ENCODE measurements at regions not wholly inside any gene's neighbourhood (a gene's known extent, or its start where the extent isn't known, plus 50 kb on each side); places are given as distances from the start of the nearest gene placed in this dataset.
"Not testable (repeated sequence)": the region's sequence is repeated elsewhere in the genome, so short reads cannot be mapped to it uniquely, and the experiment has no call there.

- Mint-ChIP-seq H3K4me3 (no peak overlapping the region), H3K27me3 (no peaks in the 10 kb centered on the region), H3K36me3 (ENCODE audit: insufficient read depth) (no peaks in the 10 kb centered on the region), H3K9me3 (no peaks in the 10 kb centered on the region), H3K27ac (ENCODE audit: low read depth) (no peak overlapping the region), H3K4me1 (peaks cover 44% of the 10 kb centered on the region)
- ATAC-seq (replicated peaks; ENCODE audit: extremely low read depth, poor library complexity, severe bottlenecking): no peak
- DNase-seq (ENCODE audit: low spot score in 2 of 2): no peak
Measured at GRCh38 chr3:27625864-27626263, 96.3 kb downstream of the EOMES start.

- H3K36me3 Mint-ChIP-seq (ENCODE audit: insufficient read depth): no peaks in the 10 kb centered on the region
- DNase-seq (ENCODE audit: low spot score in 2 of 2) (no peak), ATAC-seq (replicated peaks; ENCODE audit: extremely low read depth, poor library complexity, severe bottlenecking) (no peak)
- no peaks in the 10 kb centered on the region for H3K9me3 Mint-ChIP-seq
- H3K27ac Mint-ChIP-seq (ENCODE audit: low read depth): no peak overlapping the region
- peaks cover 35% of the 10 kb centered on the region for H3K4me1 Mint-ChIP-seq
- no peak overlapping the region for H3K4me3 Mint-ChIP-seq
- H3K27me3 Mint-ChIP-seq: no peaks in the 10 kb centered on the region
Measured at GRCh38 chr3:27623085-27623753, 98.9 kb downstream of the EOMES start.

- Mint-ChIP-seq H3K27me3 (no peaks in the 10 kb centered on the region), H3K4me3 (no peak overlapping the region), H3K36me3 (ENCODE audit: insufficient read depth) (no peaks in the 10 kb centered on the region), H3K9me3 (peaks cover 9% of the 10 kb centered on the region), H3K27ac (ENCODE audit: low read depth) (no peak overlapping the region), H3K4me1 (no peaks in the 10 kb centered on the region)
- DNase-seq (ENCODE audit: low spot score in 2 of 2) (no peak), ATAC-seq (replicated peaks; ENCODE audit: extremely low read depth, poor library complexity, severe bottlenecking) (no peak)
Measured at GRCh38 chr3:27617552-27617951, 104.6 kb downstream of the EOMES start.

GRCh38 chr3:27616031-27616430 lies 106.1 kb downstream of the EOMES start:
- no peaks in the 10 kb centered on the region for H3K36me3 Mint-ChIP-seq (ENCODE audit: insufficient read depth)
- H3K27me3 Mint-ChIP-seq: no peaks in the 10 kb centered on the region
- no peak overlapping the region for H3K27ac Mint-ChIP-seq (ENCODE audit: low read depth)
- peaks cover 9% of the 10 kb centered on the region for H3K9me3 Mint-ChIP-seq
- DNase-seq (ENCODE audit: low spot score in 2 of 2) (no peak), ATAC-seq (replicated peaks; ENCODE audit: extremely low read depth, poor library complexity, severe bottlenecking) (no peak)
- no peak overlapping the region for H3K4me3 Mint-ChIP-seq
- H3K4me1 Mint-ChIP-seq: no peaks in the 10 kb centered on the region

- H3K4me1 Mint-ChIP-seq: no peaks in the 10 kb centered on the region
- DNase-seq (ENCODE audit: low spot score in 2 of 2) (no peak), ATAC-seq (replicated peaks; ENCODE audit: extremely low read depth, poor library complexity, severe bottlenecking) (no peak)
- H3K27ac Mint-ChIP-seq (ENCODE audit: low read depth): no peak overlapping the region
- no peaks in the 10 kb centered on the region for H3K36me3 Mint-ChIP-seq (ENCODE audit: insufficient read depth)
- no peak overlapping the region for H3K4me3 Mint-ChIP-seq
- no peaks in the 10 kb centered on the region for H3K27me3 Mint-ChIP-seq
- peaks cover 9% of the 10 kb centered on the region for H3K9me3 Mint-ChIP-seq
Measured at GRCh38 chr3:27615555-27615954, 106.6 kb downstream of the EOMES start.

GRCh38 chr3:27614592-27614991 lies 107.5 kb downstream of the EOMES start:
- ATAC-seq (replicated peaks; ENCODE audit: extremely low read depth, poor library complexity, severe bottlenecking) (no peak), DNase-seq (ENCODE audit: low spot score in 2 of 2) (no peak)
- Mint-ChIP-seq H3K36me3 (ENCODE audit: insufficient read depth) (no peaks in the 10 kb centered on the region), H3K4me3 (no peak overlapping the region), H3K27ac (ENCODE audit: low read depth) (no peak overlapping the region), H3K27me3 (no peaks in the 10 kb centered on the region), H3K9me3 (peaks cover 9% of the 10 kb centered on the region), H3K4me1 (no peaks in the 10 kb centered on the region)

GRCh38 chr3:27613846-27614500 lies 108.2 kb downstream of the EOMES start:
- DNase-seq (ENCODE audit: low spot score in 2 of 2): no peak
- H3K27me3 Mint-ChIP-seq: no peaks in the 10 kb centered on the region
- H3K9me3 Mint-ChIP-seq: peaks cover 9% of the 10 kb centered on the region
- H3K4me3 Mint-ChIP-seq: no peak overlapping the region
- H3K4me1 Mint-ChIP-seq: no peaks in the 10 kb centered on the region
- ATAC-seq (replicated peaks; ENCODE audit: extremely low read depth, poor library complexity, severe bottlenecking): no peak
- H3K36me3 Mint-ChIP-seq (ENCODE audit: insufficient read depth): no peaks in the 10 kb centered on the region
- H3K27ac Mint-ChIP-seq (ENCODE audit: low read depth): no peak overlapping the region

GRCh38 chr3:27610800-27611525 lies 111.2 kb downstream of the EOMES start:
- DNase-seq (ENCODE audit: low spot score in 2 of 2) (no peak), ATAC-seq (replicated peaks; ENCODE audit: extremely low read depth, poor library complexity, severe bottlenecking) (no peak)
- H3K27me3 Mint-ChIP-seq: no peaks in the 10 kb centered on the region
- no peaks in the 10 kb centered on the region for H3K36me3 Mint-ChIP-seq (ENCODE audit: insufficient read depth)
- no peaks in the 10 kb centered on the region for H3K4me1 Mint-ChIP-seq
- H3K27ac Mint-ChIP-seq (ENCODE audit: low read depth): no peak overlapping the region
- H3K4me3 Mint-ChIP-seq: no peak overlapping the region
- H3K9me3 Mint-ChIP-seq: peaks cover 9% of the 10 kb centered on the region

- H3K36me3 Mint-ChIP-seq (ENCODE audit: insufficient read depth): no peaks in the 10 kb centered on the region
- DNase-seq (ENCODE audit: low spot score in 2 of 2): no peak
- H3K4me1 Mint-ChIP-seq: no peaks in the 10 kb centered on the region
- H3K4me3 Mint-ChIP-seq: no peak overlapping the region
- H3K27ac Mint-ChIP-seq (ENCODE audit: low read depth): no peak overlapping the region
- no peaks in the 10 kb centered on the region for H3K27me3 Mint-ChIP-seq
- no peak for ATAC-seq (replicated peaks; ENCODE audit: extremely low read depth, poor library complexity, severe bottlenecking)
- peaks cover 1% of the 10 kb centered on the region for H3K9me3 Mint-ChIP-seq
Measured at GRCh38 chr3:27607370-27607769, 114.8 kb downstream of the EOMES start.

- DNase-seq (ENCODE audit: low spot score in 2 of 2): no peak
- no peak overlapping the region for H3K27ac Mint-ChIP-seq (ENCODE audit: low read depth)
- ATAC-seq (replicated peaks; ENCODE audit: extremely low read depth, poor library complexity, severe bottlenecking): no peak
- no peak overlapping the region for H3K4me3 Mint-ChIP-seq
- no peaks in the 10 kb centered on the region for H3K36me3 Mint-ChIP-seq (ENCODE audit: insufficient read depth)
- H3K4me1 Mint-ChIP-seq: no peaks in the 10 kb centered on the region
- peaks cover 6% of the 10 kb centered on the region for H3K9me3 Mint-ChIP-seq
- H3K27me3 Mint-ChIP-seq: no peaks in the 10 kb centered on the region
Measured at GRCh38 chr3:27606537-27606936, 115.6 kb downstream of the EOMES start.

GRCh38 chr3:27601311-27601710 lies 117.1 kb upstream of the SLC4A7 start:
- H3K27ac Mint-ChIP-seq (ENCODE audit: low read depth); H3K4me1 Mint-ChIP-seq; H3K36me3 Mint-ChIP-seq (ENCODE audit: insufficient read depth); H3K4me3 Mint-ChIP-seq; ATAC-seq (replicated peaks; ENCODE audit: extremely low read depth, poor library complexity, severe bottlenecking); H3K9me3 Mint-ChIP-seq; DNase-seq (ENCODE audit: low spot score in 2 of 2); H3K27me3 Mint-ChIP-seq: not testable (repeated sequence)

- H3K4me3 Mint-ChIP-seq; H3K27me3 Mint-ChIP-seq; ATAC-seq (replicated peaks; ENCODE audit: extremely low read depth, poor library complexity, severe bottlenecking); H3K4me1 Mint-ChIP-seq; H3K9me3 Mint-ChIP-seq; H3K36me3 Mint-ChIP-seq (ENCODE audit: insufficient read depth); DNase-seq (ENCODE audit: low spot score in 2 of 2); H3K27ac Mint-ChIP-seq (ENCODE audit: low read depth): not testable (repeated sequence)
Measured at GRCh38 chr3:27599741-27600140, 115.6 kb upstream of the SLC4A7 start.

GRCh38 chr3:27596921-27597320 lies 112.7 kb upstream of the SLC4A7 start:
- Mint-ChIP-seq H3K4me3 (no peak overlapping the region), H3K9me3 (peaks cover under 1% of the 10 kb centered on the region), H3K36me3 (ENCODE audit: insufficient read depth) (no peaks in the 10 kb centered on the region), H3K4me1 (peaks cover 9% of the 10 kb centered on the region), H3K27ac (ENCODE audit: low read depth) (no peak overlapping the region), H3K27me3 (no peaks in the 10 kb centered on the region)
- no peak for DNase-seq (ENCODE audit: low spot score in 2 of 2)
- ATAC-seq (replicated peaks; ENCODE audit: extremely low read depth, poor library complexity, severe bottlenecking): no peak

Measured in central memory CD8-positive, alpha-beta T cell (primary cell).